SJSA1 (cell line): ENCODE measurements at regions not wholly inside any gene's neighbourhood (a gene's known extent, or its start where the extent isn't known, plus 50 kb on each side); places are given as distances from the start of the nearest gene placed in this dataset.

Source experiments
- DNase-seq, 2 experiments: peaks; one replicate each; pipeline ENCODE4 v3.0.0-alpha.2; 2015 to 2020; ENCODE audit warnings: low spot score in 2 of 2, low read depth in 1 of 2
- H3K27ac ChIP-seq: fragments of 250-450 bp; sonication (Bioruptor Pico); 2 replicates; pipeline ENCODE4 v1.5.1; 2020; ENCODE audit warnings: mild to moderate bottlenecking, moderate library complexity
- H3K27me3 ChIP-seq: fragments of 250-450 bp; sonication (Bioruptor Pico); replicated peaks from 2 replicates; pipeline ENCODE4 v1.5.1; 2020; ENCODE audit warnings: mild to moderate bottlenecking, moderate library complexity
- H3K36me3 ChIP-seq: fragments of 250-450 bp; sonication (Bioruptor Pico); 2 replicates; pipeline ENCODE4 v1.5.1; 2020; ENCODE audit warnings: mild to moderate bottlenecking
- H3K4me1 ChIP-seq: fragments of 250-450 bp; sonication (Bioruptor Pico); replicated peaks from 2 replicates; pipeline ENCODE4 v1.6.1; 2021; ENCODE audit warnings: mild to moderate bottlenecking
- H3K4me3 ChIP-seq: fragments of 250-450 bp; sonication (Bioruptor Pico); 2 replicates; pipeline ENCODE4 v1.5.1; 2020; ENCODE audit warnings: mild to moderate bottlenecking
- H3K9me3 ChIP-seq: fragments of 250-450 bp; sonication (Bioruptor Pico); replicated peaks from 2 replicates; pipeline ENCODE4 v1.5.1; 2020; ENCODE audit warnings: mild to moderate bottlenecking

GRCh38 chr6:87995461-87995860, 52.2 kb upstream of the SPACA1 start:
- Histone ChIP-seq H3K4me3 (no peak overlapping the region), H3K9me3 (no peaks in the 10 kb centered on the region), H3K27ac (no peak overlapping the region), H3K36me3 (no peaks in the 10 kb centered on the region), H3K27me3 (peaks cover 3% of the 10 kb centered on the region; the same call in 1 of the 2 replicates), H3K4me1 (no peaks in the 10 kb centered on the region)
- DNase-seq, result no peak

DNA sequence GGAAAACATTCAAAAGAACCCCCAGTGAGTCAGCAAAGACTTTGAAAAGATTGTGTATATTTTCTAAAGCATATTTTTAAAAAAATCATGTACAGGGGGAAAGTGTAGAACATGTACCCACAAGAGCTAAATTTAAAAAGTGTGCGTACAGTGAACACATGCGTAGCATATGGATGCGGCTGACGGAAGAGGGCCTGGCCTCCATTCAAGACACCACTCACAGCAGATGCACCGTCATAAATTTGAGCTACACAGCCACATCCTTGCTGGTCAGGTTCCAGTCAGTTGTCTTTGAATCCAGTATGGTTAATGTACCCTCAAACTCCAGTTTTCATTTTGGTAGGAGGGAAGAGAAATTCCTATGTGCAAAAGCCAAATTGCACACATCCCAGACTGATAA, 54.3 kb upstream of the SPACA1 start:
- no peaks in the 10 kb centered on the region for H3K36me3 ChIP-seq
- no peaks in the 10 kb centered on the region for H3K4me1 ChIP-seq
- peaks cover 3% of the 10 kb centered on the region; the same call in 1 of the 2 replicates for H3K27me3 ChIP-seq
- H3K9me3 ChIP-seq, result no peaks in the 10 kb centered on the region
- no peak for DNase-seq
- no peak overlapping the region for H3K4me3 ChIP-seq
- H3K27ac ChIP-seq, result no peak overlapping the region

DNA sequence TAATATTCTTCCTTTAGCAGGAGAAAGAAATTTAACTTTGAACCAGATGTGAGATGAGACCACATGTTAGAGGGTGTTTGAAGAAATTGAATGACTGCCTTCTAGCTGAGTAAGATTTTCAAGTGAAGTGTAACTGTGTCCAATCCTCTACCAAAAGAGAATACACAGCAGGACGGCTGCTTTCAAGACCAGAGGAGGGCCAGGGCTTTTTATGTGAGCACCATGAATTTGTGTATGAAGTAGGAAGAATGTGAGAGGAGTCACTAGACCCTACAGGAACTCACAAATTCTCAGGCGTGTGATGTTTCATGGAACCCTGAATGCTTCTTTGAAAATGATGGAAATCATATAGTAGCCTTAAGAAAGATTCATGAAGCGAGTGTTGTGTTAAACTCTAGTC, 56.8 kb upstream of the SPACA1 start:
- Histone ChIP-seq H3K4me1 (no peaks in the 10 kb centered on the region), H3K27me3 (peaks cover 3% of the 10 kb centered on the region; the same call in 1 of the 2 replicates), H3K36me3 (no peaks in the 10 kb centered on the region), H3K9me3 (no peaks in the 10 kb centered on the region), H3K4me3 (no peak overlapping the region), H3K27ac (no peak overlapping the region)
- no peak for DNase-seq

- Histone ChIP-seq H3K4me3 (no peak overlapping the region), H3K4me1 (no peaks in the 10 kb centered on the region), H3K27me3 (peaks cover 9% of the 10 kb centered on the region; the same call in 1 of the 2 replicates), H3K9me3 (no peaks in the 10 kb centered on the region), H3K36me3 (no peaks in the 10 kb centered on the region), H3K27ac (no peak overlapping the region)
- no peak for DNase-seq
These were observed 65.5 kb upstream of the SPACA1 start for GRCh38 chr6:87982134-87982533.

DNA sequence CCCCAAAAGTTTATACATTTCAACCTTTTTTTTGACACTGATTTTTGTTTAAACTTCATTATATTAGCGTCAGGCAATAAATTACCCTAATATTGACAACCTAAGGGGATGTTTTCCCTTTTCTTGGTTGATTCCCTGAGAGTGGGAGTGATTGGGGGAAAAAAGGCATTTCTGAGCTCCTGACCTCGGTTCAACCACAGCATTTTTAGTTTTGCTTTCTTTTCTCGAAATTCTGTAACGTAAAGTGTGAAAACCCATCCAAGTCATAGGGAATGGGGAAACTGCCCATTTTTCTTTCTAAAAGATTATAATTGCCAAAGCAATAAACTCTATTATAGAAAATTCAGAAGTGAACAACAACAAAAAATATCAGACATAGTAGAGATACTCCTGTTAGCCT, 67.9 kb upstream of the SPACA1 start:
- no peaks in the 10 kb centered on the region for H3K4me1 ChIP-seq
- no peak overlapping the region for H3K27ac ChIP-seq
- no peaks in the 10 kb centered on the region for H3K9me3 ChIP-seq
- no peaks in the 10 kb centered on the region for H3K36me3 ChIP-seq
- DNase-seq, result no peak
- peaks cover 11% of the 10 kb centered on the region; the same call in 1 of the 2 replicates for H3K27me3 ChIP-seq
- H3K4me3 ChIP-seq, result no peak overlapping the region

DNA sequence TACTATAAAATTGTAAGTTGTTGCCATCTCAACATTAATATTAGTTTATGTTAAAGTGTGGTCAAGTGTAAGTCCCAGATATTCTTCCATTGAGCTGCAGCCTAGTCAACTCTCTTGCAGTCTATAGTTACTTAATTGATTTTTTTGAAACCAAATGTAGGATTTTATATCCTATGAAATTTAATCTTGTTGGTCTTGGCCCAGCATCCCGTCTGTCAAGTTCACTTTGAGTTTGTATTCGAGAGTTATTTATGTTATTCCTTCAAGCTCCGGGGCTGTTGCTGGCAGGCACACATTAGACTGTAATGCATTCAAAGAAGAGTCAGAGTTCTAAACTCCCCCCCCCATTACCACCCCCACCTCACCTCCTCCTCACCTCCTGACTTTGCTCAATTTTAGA, 71.0 kb upstream of the SPACA1 start:
- no peak for DNase-seq

GRCh38 chr6:87975561-87975960, 72.1 kb upstream of the SPACA1 start:
- DNase-seq, result no peak
- no peak overlapping the region for H3K4me3 ChIP-seq
- no peaks in the 10 kb centered on the region for H3K9me3 ChIP-seq
- no peaks in the 10 kb centered on the region for H3K36me3 ChIP-seq
- no peaks in the 10 kb centered on the region for H3K4me1 ChIP-seq
- no peak overlapping the region for H3K27ac ChIP-seq
- peaks cover 16% of the 10 kb centered on the region; the same call in 1 of the 2 replicates for H3K27me3 ChIP-seq

More for the DNA sequence above, 71.0 kb upstream of the SPACA1 start:
- Histone ChIP-seq H3K9me3 (no peaks in the 10 kb centered on the region), H3K36me3 (no peaks in the 10 kb centered on the region), H3K27ac (no peak overlapping the region), H3K27me3 (peaks cover 16% of the 10 kb centered on the region; the same call in 1 of the 2 replicates), H3K4me1 (no peaks in the 10 kb centered on the region), H3K4me3 (no peak overlapping the region)

DNA sequence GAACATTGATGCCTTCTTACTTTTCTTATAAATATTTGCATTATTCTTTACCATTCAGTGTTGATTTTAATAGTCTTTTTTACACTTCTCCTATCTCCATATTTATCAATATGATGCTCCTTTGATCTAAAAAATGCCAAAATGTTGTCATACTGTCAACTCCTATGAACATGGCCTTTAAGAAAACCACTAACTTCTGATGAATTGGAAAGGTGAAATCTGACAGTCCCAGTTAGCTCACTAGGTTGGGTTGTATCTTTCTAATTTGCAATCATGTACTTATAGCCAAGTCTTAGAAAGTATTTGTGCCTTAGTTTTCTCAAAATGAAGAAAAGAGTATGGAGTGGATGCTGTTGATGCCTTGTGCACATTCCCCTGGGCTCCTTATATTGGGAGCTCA, 75.4 kb upstream of the SPACA1 start:
- Histone ChIP-seq H3K36me3 (no peaks in the 10 kb centered on the region), H3K9me3 (no peaks in the 10 kb centered on the region), H3K27ac (no peak overlapping the region), H3K4me1 (no peaks in the 10 kb centered on the region; the same call in 1 of the 2 replicates), H3K27me3 (peaks cover 7% of the 10 kb centered on the region), H3K4me3 (no peak overlapping the region)
- no peak for DNase-seq

- peaks cover 10% of the 10 kb centered on the region for H3K27me3 ChIP-seq
- H3K9me3 ChIP-seq, result no peaks in the 10 kb centered on the region
- no peak overlapping the region for H3K4me3 ChIP-seq
- no peak overlapping the region for H3K27ac ChIP-seq
- no peaks in the 10 kb centered on the region; the same call in 1 of the 2 replicates for H3K4me1 ChIP-seq
- no peaks in the 10 kb centered on the region for H3K36me3 ChIP-seq
- no peak for DNase-seq
These were observed 75.9 kb upstream of the SPACA1 start for GRCh38 chr6:87971605-87972262.

DNA sequence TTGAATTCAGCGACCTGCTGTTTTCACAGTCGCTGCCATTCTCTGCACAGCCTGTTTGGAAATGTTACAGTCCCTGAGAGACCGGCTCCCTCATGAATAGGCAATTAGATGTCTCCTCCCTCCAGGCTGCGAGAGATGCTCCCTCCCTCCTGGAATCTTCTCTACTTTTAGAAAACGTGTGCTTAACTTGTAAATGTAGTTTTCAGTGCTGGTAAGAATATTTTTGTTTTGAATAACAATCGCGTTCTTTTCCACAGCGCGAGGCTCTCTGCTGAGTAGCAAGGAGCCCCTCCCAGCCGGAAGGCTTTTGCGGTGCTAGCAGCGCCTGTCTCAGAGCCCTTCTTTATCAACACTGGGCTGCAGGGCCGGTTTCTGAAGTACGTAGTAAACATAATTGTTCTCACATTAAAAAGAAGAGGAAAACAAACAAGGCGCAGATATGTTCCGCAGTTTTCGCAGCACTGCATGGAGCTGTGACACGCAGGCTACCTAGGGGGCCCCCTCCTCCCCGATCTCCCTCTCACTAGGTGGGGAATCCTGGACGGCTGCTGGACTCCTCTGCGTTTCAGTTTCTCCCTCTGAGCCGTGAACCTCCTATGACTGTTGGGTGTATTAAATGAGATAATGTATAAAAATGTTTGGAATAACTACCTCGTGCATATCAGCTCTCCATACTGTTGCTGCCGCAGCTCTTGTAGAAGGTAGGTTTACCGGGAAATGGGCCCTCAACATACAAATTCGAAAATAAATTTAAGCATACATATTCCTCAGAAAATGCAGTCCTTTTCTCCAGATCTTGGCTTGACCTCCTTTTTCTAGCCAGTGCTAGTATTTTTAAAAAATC, 79.0 kb upstream of the SPACA1 start:
- peaks cover 3% of the 10 kb centered on the region; the same call in 1 of the 2 replicates for H3K27me3 ChIP-seq
- peak in 1 of 2 experiments; percentile 33 for DNase-seq

GRCh38 chr6:87965806-87966205, 81.8 kb upstream of the SPACA1 start:
- Histone ChIP-seq H3K9me3 (no peaks in the 10 kb centered on the region), H3K27me3 (peaks cover 3% of the 10 kb centered on the region; the same call in 1 of the 2 replicates)

More for the DNA sequence above, 79.0 kb upstream of the SPACA1 start:
- Histone ChIP-seq H3K9me3 (no peaks in the 10 kb centered on the region), H3K27ac (no peak overlapping the region), H3K4me3 (peak overlapping the region; percentile 25), H3K36me3 (no peaks in the 10 kb centered on the region), H3K4me1 (no peaks in the 10 kb centered on the region; the same call in 1 of the 2 replicates)

GRCh38 chr6:87959083-87959482, 88.6 kb upstream of the SPACA1 start:
- Histone ChIP-seq H3K9me3 (no peaks in the 10 kb centered on the region), H3K27me3 (no peaks in the 10 kb centered on the region), H3K4me1 (no peaks in the 10 kb centered on the region), H3K27ac (no peak overlapping the region), H3K36me3 (no peaks in the 10 kb centered on the region), H3K4me3 (no peak overlapping the region)
- DNase-seq, result no peak

More at GRCh38 chr6:87965806-87966205, 81.8 kb upstream of the SPACA1 start:
- DNase-seq, result no peak
- Histone ChIP-seq H3K4me1 (no peaks in the 10 kb centered on the region; the same call in 1 of the 2 replicates), H3K4me3 (no peak overlapping the region), H3K36me3 (no peaks in the 10 kb centered on the region), H3K27ac (no peak overlapping the region)

DNA sequence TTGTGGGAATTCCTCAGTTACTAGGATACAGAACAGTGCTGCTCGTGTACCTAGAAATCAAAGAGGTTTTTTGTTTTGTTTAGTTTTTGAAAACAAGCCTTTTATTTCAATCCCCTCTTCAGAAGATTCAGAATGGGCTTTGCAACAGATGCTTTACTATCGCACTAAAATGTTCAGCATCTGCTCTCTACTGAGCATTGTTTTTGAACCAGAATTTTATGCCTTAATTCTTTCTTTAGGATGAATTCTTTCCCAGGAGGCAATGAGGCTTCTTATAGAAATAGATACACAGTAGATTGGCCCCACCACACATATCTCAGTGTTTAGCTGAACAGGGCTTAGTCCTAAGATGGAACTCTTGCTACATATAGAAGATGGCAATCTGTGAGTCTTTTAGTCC, 95.9 kb upstream of the SPACA1 start:
- Histone ChIP-seq H3K27me3 (no peaks in the 10 kb centered on the region), H3K36me3 (no peaks in the 10 kb centered on the region), H3K4me3 (no peak overlapping the region), H3K27ac (no peak overlapping the region), H3K9me3 (no peaks in the 10 kb centered on the region), H3K4me1 (no peaks in the 10 kb centered on the region)
- no peak for DNase-seq

DNA sequence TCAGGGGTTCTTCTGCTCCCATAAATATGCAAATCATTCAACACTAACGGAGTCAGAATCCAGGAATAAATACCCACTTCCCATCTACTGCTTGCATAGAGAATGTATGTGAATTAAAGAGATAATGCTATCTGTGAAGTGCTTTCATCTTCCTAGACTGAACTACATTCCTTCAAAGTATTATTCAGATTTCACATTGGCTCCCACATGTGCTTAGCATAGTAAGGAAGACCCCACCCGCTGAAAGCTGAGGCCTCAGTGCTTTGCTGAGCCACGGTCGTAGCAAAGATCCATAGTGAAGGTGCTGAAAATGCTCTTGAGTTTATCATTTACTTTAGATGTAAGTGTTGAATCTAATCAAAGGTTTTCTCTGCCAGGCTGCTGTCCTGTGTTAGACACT, 97.0 kb upstream of the SPACA1 start:
- Histone ChIP-seq H3K27ac (no peak overlapping the region), H3K4me1 (no peaks in the 10 kb centered on the region), H3K9me3 (no peaks in the 10 kb centered on the region), H3K27me3 (no peaks in the 10 kb centered on the region), H3K36me3 (no peaks in the 10 kb centered on the region), H3K4me3 (no peak overlapping the region)
- DNase-seq, result no peak
